ENCODE measurements at regions not wholly inside any gene's neighbourhood (a gene's known extent, or its start where the extent isn't known, plus 50 kb on each side); places are given as distances from the start of the nearest gene placed in this dataset.
"Not testable (repeated sequence)": the region's sequence is repeated elsewhere in the genome, so short reads cannot be mapped to it uniquely, and the experiment has no call there.

DNA sequence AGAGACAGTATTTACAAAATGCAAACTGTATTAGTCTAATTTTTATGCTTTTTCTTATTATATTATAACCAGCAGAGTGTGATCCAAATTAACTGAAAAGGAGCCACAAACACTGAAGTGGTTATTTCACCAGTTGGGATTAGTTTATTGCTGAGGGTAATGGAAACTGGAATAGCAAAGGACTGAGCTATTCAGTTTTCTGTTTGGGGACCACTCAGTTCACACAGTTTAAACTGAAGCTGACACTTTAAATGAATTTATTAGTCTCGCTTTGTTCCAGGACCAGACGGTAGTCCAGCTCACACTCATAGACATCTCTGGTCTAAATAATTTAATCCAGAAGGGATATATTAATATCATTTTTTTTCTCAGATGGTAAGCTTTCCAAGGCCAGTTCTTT is 410.7 kb downstream of the LTN1 start:
- Histone ChIP-seq H2AFZ (ENCODE audit: low read depth, low read length, severe bottlenecking) (no peak overlapping the region), H3K9ac (ENCODE audit: low read length) (no peak overlapping the region), H3K36me3 (ENCODE audit: low read length) (no peaks in the 10 kb centered on the region), H3K9me2 (replicated peaks; ENCODE audit: insufficient read depth, low read length) (no peaks in the 10 kb centered on the region), H3K27me3 (ENCODE audit: low read length) (no peaks in the 10 kb centered on the region), H3K27ac (ENCODE audit: low read depth, low read length) (no peak overlapping the region), H3K79me2 (ENCODE audit: insufficient read depth, low read length) (no peaks in the 10 kb centered on the region), H3K9me3 (ENCODE audit: insufficient read depth, low read length) (no peaks in the 10 kb centered on the region), H3K4me3 (ENCODE audit: insufficient read depth, low read length, poor library complexity, severe bottlenecking) (no peak overlapping the region), H3F3A (ENCODE audit: insufficient read depth) (no peaks in the 10 kb centered on the region), H3K4me2 (ENCODE audit: low read depth, low read length, poor library complexity, severe bottlenecking) (no peak overlapping the region), H4K20me1 (ENCODE audit: low read depth, low read length) (no peaks in the 10 kb centered on the region)
- TF ChIP-seq EZH2phosphoT487 (conservative IDR thresholded peaks at IDR 0.05; ENCODE audit: low read length): no peak
- TF ChIP-seq, protein P1, sequence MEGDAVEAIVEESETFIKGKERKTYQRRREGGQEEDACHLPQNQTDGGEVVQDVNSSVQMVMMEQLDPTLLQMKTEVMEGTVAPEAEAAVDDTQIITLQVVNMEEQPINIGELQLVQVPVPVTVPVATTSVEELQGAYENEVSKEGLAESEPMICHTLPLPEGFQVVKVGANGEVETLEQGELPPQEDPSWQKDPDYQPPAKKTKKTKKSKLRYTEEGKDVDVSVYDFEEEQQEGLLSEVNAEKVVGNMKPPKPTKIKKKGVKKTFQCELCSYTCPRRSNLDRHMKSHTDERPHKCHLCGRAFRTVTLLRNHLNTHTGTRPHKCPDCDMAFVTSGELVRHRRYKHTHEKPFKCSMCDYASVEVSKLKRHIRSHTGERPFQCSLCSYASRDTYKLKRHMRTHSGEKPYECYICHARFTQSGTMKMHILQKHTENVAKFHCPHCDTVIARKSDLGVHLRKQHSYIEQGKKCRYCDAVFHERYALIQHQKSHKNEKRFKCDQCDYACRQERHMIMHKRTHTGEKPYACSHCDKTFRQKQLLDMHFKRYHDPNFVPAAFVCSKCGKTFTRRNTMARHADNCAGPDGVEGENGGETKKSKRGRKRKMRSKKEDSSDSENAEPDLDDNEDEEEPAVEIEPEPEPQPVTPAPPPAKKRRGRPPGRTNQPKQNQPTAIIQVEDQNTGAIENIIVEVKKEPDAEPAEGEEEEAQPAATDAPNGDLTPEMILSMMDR (IDR thresholded peaks at IDR 0.05; ENCODE audit: insufficient read depth, low read length, poor library complexity, severe bottlenecking): no peak

DNA sequence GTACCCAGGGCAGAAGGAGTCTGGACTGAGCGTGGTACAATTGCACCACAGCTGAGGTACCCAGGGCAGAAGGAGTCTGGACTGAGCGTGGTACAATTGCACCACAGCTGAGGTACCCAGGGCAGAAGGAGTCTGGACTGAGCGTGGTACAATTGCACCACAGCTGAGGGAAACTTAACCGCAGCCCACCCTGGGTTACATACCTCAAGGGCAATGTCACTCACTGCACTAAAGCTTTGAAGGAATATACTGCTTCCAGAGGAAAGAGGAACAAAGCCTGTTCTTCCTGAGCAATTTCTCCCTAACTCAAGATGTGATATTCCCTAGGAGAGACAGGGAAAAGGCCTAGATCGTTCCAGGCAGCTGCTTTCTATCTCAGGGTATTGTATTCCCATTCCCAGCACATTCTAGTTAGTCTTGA is 411.4 kb downstream of the LTN1 start:
- H3K9me2 ChIP-seq (replicated peaks; ENCODE audit: insufficient read depth, low read length); H2AFZ ChIP-seq (ENCODE audit: low read depth, low read length, severe bottlenecking); H3K4me3 ChIP-seq (ENCODE audit: insufficient read depth, low read length, poor library complexity, severe bottlenecking); H3K36me3 ChIP-seq (ENCODE audit: low read length); H3K27me3 ChIP-seq (ENCODE audit: low read length); H4K20me1 ChIP-seq (ENCODE audit: low read depth, low read length); H3K9ac ChIP-seq (ENCODE audit: low read length); H3F3A ChIP-seq (ENCODE audit: insufficient read depth); H3K4me2 ChIP-seq (ENCODE audit: low read depth, low read length, poor library complexity, severe bottlenecking); H3K27ac ChIP-seq (ENCODE audit: low read depth, low read length); H3K9me3 ChIP-seq (ENCODE audit: insufficient read depth, low read length); H3K79me2 ChIP-seq (ENCODE audit: insufficient read depth, low read length): not testable (repeated sequence)

GRCh38 chr21:28580585-28580984 is 412.1 kb downstream of the LTN1 start:
- Histone ChIP-seq H3F3A (ENCODE audit: insufficient read depth) (no peaks in the 10 kb centered on the region), H3K9me3 (ENCODE audit: insufficient read depth, low read length) (no peaks in the 10 kb centered on the region), H3K4me3 (ENCODE audit: insufficient read depth, low read length, poor library complexity, severe bottlenecking) (no peak overlapping the region), H3K27me3 (ENCODE audit: low read length) (no peaks in the 10 kb centered on the region), H3K9ac (ENCODE audit: low read length) (no peak overlapping the region), H3K27ac (ENCODE audit: low read depth, low read length) (no peak overlapping the region), H2AFZ (ENCODE audit: low read depth, low read length, severe bottlenecking) (no peak overlapping the region), H3K79me2 (ENCODE audit: insufficient read depth, low read length) (no peaks in the 10 kb centered on the region), H3K4me2 (ENCODE audit: low read depth, low read length, poor library complexity, severe bottlenecking) (no peak overlapping the region), H3K9me2 (replicated peaks; ENCODE audit: insufficient read depth, low read length) (no peaks in the 10 kb centered on the region), H3K36me3 (ENCODE audit: low read length) (no peaks in the 10 kb centered on the region), H4K20me1 (ENCODE audit: low read depth, low read length) (no peaks in the 10 kb centered on the region)
- TF ChIP-seq EZH2phosphoT487 (conservative IDR thresholded peaks at IDR 0.05; ENCODE audit: low read length): no peak
- TF ChIP-seq, protein P1 (IDR thresholded peaks at IDR 0.05; ENCODE audit: insufficient read depth, low read length, poor library complexity, severe bottlenecking): no peak

DNA sequence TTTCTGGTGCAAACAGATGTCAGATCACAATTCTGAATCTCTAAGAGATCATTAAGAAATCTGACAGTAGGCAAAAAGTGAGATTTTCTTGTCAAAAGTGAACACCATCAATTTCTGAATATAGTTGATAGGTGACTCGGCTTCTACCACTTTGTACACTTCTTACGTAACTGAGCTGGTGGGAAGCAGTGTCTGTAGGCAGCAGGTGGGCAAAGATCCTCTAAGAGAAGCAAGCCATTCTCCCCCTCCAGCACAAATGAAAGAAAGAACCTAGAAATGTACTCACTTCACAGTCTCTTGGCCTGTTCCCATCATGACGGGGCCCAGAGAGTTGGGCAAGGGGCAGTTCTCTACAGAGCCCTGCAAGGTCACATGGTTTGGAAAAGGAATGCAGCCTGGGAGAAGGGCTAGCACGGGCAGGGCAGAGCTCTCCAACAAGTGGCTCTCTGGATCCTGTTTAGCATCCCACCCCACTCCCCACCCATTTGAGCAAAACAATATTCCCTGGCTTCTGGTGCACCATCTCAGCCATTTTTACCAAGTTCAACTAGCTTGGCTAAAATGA is 412.6 kb downstream of the LTN1 start:
- H3F3A ChIP-seq (ENCODE audit: insufficient read depth): no peaks in the 10 kb centered on the region
- H3K9ac ChIP-seq (ENCODE audit: low read length): no peak overlapping the region
- H3K4me2 ChIP-seq (ENCODE audit: low read depth, low read length, poor library complexity, severe bottlenecking): no peak overlapping the region
- no peaks in the 10 kb centered on the region for H3K27me3 ChIP-seq (ENCODE audit: low read length)
- H3K4me3 ChIP-seq (ENCODE audit: insufficient read depth, low read length, poor library complexity, severe bottlenecking): no peak overlapping the region
- no peaks in the 10 kb centered on the region for H3K36me3 ChIP-seq (ENCODE audit: low read length)
- no peak overlapping the region for H3K27ac ChIP-seq (ENCODE audit: low read depth, low read length)
- no peaks in the 10 kb centered on the region for H4K20me1 ChIP-seq (ENCODE audit: low read depth, low read length)
- TF ChIP-seq, protein P1 (IDR thresholded peaks at IDR 0.05; ENCODE audit: insufficient read depth, low read length, poor library complexity, severe bottlenecking): no peak
- TF ChIP-seq EZH2phosphoT487 (conservative IDR thresholded peaks at IDR 0.05; ENCODE audit: low read length): no peak
- H3K9me3 ChIP-seq (ENCODE audit: insufficient read depth, low read length): no peaks in the 10 kb centered on the region
- H3K79me2 ChIP-seq (ENCODE audit: insufficient read depth, low read length): no peaks in the 10 kb centered on the region
- H3K9me2 ChIP-seq (replicated peaks; ENCODE audit: insufficient read depth, low read length): no peaks in the 10 kb centered on the region
- no peak overlapping the region for H2AFZ ChIP-seq (ENCODE audit: low read depth, low read length, severe bottlenecking)
